Fibroblast of pulmonary artery (primary cell): ENCODE measurements at regions not wholly inside any gene's neighbourhood (a gene's known extent, or its start where the extent isn't known, plus 50 kb on each side); places are given as distances from the start of the nearest gene placed in this dataset.

ENCODE experiments used
- DNase-seq: peaks from one replicate; pipeline ENCODE4 v3.0.0-alpha.2; 2010; ENCODE audit warnings: low read depth
- H3K4me3 ChIP-seq: replicated peaks from 2 replicates; pipeline ENCODE4 v1.5.1; 2011; ENCODE audit warnings: low read depth, mild to moderate bottlenecking, control low read depth, low read length, moderate library complexity
- CTCF ChIP-seq: IDR thresholded peaks from 2 replicates; pipeline ENCODE4 v1.5.1; 2011; ENCODE audit warnings: mild to moderate bottlenecking, control low read depth, low read length, inconsistent platforms; ENCODE audit errors: missing control alignments

- no peak for DNase-seq
- TF ChIP-seq CTCF = no peak
- H3K4me3 ChIP-seq = no peak overlapping the region
These were observed 127.6 kb upstream of the C11orf58 start for GRCh38 chr11:16610738-16611388.

GRCh38 chr11:16610213-16610737 lies 128.2 kb upstream of the C11orf58 start:
- no peak overlapping the region for H3K4me3 ChIP-seq
- DNase-seq = no peak
- TF ChIP-seq CTCF = no peak

GRCh38 chr11:16609769-16610168 lies 128.7 kb upstream of the C11orf58 start:
- no peak overlapping the region for H3K4me3 ChIP-seq
- TF ChIP-seq CTCF = no peak
- no peak for DNase-seq

- peak; percentile 49 for DNase-seq
- no peak for TF ChIP-seq CTCF
- peak overlapping the region; percentile 62 for H3K4me3 ChIP-seq
These were observed 130.5 kb upstream of the C11orf58 start for GRCh38 chr11:16607675-16608644.

GRCh38 chr11:16606784-16607674 lies 131.4 kb upstream of the C11orf58 start:
- TF ChIP-seq CTCF = no peak
- peak overlapping the region; percentile 62 for H3K4me3 ChIP-seq
- no peak for DNase-seq
